ENCODE measurements at regions not wholly inside any gene's neighbourhood (a gene's known extent, or its start where the extent isn't known, plus 50 kb on each side); places are given as distances from the start of the nearest gene placed in this dataset. TPM values are rescaled to one million over a fixed set of nuclear protein-coding genes. Genes with fewer than 3 reads are reported as not detected.
"Not testable (repeated sequence)": the region's sequence is repeated elsewhere in the genome, so short reads cannot be mapped to it uniquely, and the experiment has no call there.

GRCh38 chr2:87692914-87693313, 55.0 kb upstream of the PLGLB2 start:
- H3K9ac ChIP-seq (ENCODE audit: low read depth in 1 of 2, low read length in 2 of 2); H3K36me3 ChIP-seq (ENCODE audit: control insufficient read depth in 4 of 4, insufficient read depth in 3 of 4, low read depth in 1 of 4, low read length in 3 of 4); H3K9me3 ChIP-seq (ENCODE audit: control insufficient read depth in 4 of 4, low read length in 3 of 4); H3K4me1 ChIP-seq (ENCODE audit: control insufficient read depth in 4 of 4, insufficient read depth in 4 of 4, low read length in 3 of 4); H3K27ac ChIP-seq (ENCODE audit: low read depth in 1 of 2, low read length in 2 of 2); H3K27me3 ChIP-seq (ENCODE audit: control insufficient read depth in 4 of 4, insufficient read depth in 4 of 4, low read length in 3 of 4); H3K4me3 ChIP-seq (ENCODE audit: low read depth in 1 of 3, low read length in 3 of 3); DNase-seq (ENCODE audit: low spot score): not testable (repeated sequence)
- 84% methylated on average over 2 of the region's 2 CpGs for WGBS

- DNase-seq (ENCODE audit: low spot score); H3K4me3 ChIP-seq (ENCODE audit: low read depth in 1 of 3, low read length in 3 of 3): not testable (repeated sequence)
- no CpG with 5 or more reads among the region's 1 CpG for WGBS
Observed at GRCh38 chr2:87693882-87694281, 54.0 kb upstream of the PLGLB2 start.

GRCh38 chr2:87695596-87696323, 52.1 kb upstream of the PLGLB2 start:
- not testable (repeated sequence) for H3K27ac ChIP-seq (ENCODE audit: low read depth in 1 of 2, low read length in 2 of 2); H3K4me1 ChIP-seq (ENCODE audit: control insufficient read depth in 4 of 4, insufficient read depth in 4 of 4, low read length in 3 of 4); DNase-seq (ENCODE audit: low spot score); H3K9ac ChIP-seq (ENCODE audit: low read depth in 1 of 2, low read length in 2 of 2); H3K4me3 ChIP-seq (ENCODE audit: low read depth in 1 of 3, low read length in 3 of 3); H3K36me3 ChIP-seq (ENCODE audit: control insufficient read depth in 4 of 4, insufficient read depth in 3 of 4, low read depth in 1 of 4, low read length in 3 of 4); H3K27me3 ChIP-seq (ENCODE audit: control insufficient read depth in 4 of 4, insufficient read depth in 4 of 4, low read length in 3 of 4); H3K9me3 ChIP-seq (ENCODE audit: control insufficient read depth in 4 of 4, low read length in 3 of 4)
- 52% methylated on average over 8 of the region's 9 CpGs for WGBS

More at GRCh38 chr2:87693882-87694281, 54.0 kb upstream of the PLGLB2 start:
- not testable (repeated sequence) for H3K27me3 ChIP-seq (ENCODE audit: control insufficient read depth in 4 of 4, insufficient read depth in 4 of 4, low read length in 3 of 4); H3K36me3 ChIP-seq (ENCODE audit: control insufficient read depth in 4 of 4, insufficient read depth in 3 of 4, low read depth in 1 of 4, low read length in 3 of 4); H3K27ac ChIP-seq (ENCODE audit: low read depth in 1 of 2, low read length in 2 of 2); H3K4me1 ChIP-seq (ENCODE audit: control insufficient read depth in 4 of 4, insufficient read depth in 4 of 4, low read length in 3 of 4); H3K9me3 ChIP-seq (ENCODE audit: control insufficient read depth in 4 of 4, low read length in 3 of 4); H3K9ac ChIP-seq (ENCODE audit: low read depth in 1 of 2, low read length in 2 of 2)

Small RNA genes lying in the stretch of these regions (small RNA-seq; reads per million reads assigned to genes)
- not detected for gene MIR4771-1
